ENCODE measurements at regions not wholly inside any gene's neighbourhood (a gene's known extent, or its start where the extent isn't known, plus 50 kb on each side); places are given as distances from the start of the nearest gene placed in this dataset.

DNA sequence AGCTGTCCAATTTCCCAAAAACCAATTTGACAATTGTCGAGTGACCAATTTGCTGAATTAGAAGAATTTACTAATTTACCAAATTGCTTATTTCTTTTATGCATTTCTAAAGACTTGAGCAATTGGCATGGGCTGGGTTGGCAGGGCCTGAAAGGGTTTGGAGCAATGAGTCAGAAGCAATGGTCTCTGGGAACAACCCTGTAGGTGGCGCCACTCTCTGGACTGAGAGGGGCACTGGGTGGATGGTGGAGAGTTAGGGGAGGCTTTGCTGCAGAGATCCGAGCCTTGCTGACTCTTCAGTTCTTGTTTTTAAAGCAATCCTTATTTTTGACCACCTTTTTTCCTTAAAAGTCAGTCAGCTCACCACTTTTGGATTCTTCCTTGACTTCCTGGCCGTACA, 71.5 kb upstream of the RPS23 start:
- ATAC-seq (no peak), DNase-seq (ENCODE audit: low spot score) (no peak)

DNA sequence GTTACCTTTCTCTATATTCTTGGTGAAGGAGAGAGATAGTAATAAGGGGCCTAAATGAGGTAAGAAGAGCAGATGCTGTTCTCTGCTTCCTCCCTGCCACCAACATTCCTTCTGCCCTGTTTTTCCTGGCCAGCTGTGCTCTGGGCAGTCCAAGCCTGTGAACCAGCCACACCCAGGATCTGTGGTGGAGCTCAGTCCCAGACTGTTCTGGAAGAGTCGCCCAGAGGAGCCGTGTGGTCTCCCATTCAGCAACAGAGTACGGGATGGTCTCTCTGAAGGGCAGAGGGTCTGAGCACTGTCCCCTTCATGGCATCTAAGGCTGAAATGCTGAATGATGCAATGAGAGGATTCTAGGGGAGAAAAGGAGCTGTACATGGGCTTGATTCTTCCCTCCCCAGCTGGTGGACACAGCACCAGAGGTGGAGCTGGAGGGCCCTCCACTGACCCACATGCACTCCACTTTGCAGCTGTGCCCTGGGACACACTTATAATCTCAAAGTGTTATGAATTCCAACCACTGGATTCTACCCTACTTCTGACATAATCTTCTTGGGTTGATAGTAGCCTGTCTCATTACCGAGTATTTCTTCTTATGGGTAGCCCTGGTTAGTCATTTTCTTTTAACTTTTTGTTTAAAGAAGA, 70.8 kb upstream of the RPS23 start:
- DNase-seq (ENCODE audit: low spot score) (no peak), ATAC-seq (no peak)

DNA sequence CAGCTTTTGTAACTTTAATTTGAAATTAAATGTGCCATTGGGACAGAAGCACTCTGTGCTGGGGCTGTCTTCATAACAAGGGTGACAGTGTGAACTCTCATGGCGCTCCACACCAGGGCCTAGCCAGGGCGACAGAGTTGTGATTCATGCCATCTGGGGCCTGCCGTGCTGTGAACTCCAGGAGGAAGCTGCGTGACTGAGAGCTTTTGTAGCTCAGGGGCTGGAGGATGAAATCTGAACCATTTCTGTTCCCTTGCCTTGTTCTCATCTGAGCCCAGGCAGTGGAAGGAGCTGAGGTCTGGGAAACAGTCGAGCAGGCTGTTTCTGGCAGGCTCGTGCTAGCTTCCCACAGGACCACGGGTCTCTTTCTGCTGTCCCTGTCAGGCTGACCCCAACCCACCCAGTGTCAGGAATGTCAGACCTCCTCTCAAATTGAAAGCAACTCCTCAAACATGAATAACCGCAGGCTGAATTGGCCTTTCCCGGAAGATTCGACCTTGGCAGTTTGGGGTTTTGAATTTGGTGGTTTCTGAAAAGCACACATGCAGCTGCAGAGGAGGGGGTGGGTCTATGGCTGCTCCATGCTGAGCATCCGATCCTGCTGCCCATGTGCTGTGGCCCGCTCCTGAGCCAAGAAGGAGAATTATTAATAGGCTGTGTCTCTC, 69.2 kb upstream of the RPS23 start:
- DNase-seq (ENCODE audit: low spot score): no peak
- no peak for ATAC-seq

DNA sequence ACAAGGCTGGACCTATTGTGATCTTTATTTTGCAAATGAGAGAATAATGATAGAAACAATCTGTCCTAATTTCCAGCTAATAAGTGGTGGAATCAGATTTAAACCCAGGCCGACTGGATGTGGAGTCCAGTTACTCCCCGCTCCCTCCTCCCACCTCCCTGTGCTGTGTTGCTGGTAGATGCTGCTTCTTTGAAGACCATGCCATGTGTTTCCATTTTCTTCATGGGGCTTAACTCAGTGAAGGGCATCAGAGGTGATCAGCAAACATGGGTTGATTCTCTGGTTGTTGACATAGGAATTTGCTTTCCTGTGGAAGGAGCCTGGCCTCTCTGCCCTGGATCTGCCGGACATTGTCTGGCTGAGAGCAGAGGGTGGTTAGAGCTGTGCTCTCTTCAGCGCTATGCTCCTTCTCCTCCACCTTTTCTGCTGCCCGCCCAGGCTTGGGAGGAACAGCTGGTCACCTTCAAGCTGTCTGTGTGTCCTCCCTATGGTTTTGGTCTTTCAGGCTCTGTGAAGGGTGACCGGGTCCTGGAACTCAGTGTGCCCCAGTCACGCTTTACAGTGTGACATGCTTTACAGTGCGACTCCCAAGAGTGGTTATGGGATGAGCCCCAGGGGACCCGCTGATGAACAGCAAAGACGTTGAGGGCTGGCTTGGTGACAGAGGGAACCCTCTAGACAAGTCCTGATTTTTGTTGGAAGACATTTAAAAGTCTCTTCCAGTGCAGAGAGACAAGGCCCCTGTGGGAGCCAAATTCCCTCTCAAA, 68.4 kb upstream of the RPS23 start:
- ATAC-seq: no peak
- no peak for DNase-seq (ENCODE audit: low spot score)

DNA sequence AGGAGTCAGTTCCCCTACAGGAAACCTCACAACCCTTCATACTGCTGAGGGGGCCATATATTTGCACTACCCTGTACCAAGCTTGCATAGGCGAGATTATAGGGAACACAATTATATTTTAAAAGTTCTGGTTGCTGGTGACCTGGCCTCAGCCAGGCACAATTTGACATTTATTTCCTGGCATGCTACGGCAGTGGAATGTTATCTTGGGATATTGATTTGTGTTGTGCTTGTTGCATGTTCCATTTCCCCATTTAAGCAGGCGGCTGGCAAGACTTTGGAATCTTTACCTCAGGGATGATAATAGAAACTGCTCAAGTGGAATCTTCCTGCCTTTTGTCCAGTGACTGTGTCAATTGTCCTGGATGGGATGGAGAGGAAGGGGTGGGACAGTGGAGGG, 67.0 kb upstream of the RPS23 start:
- peak; percentile 47 for ATAC-seq
- DNase-seq (ENCODE audit: low spot score): no peak

DNA sequence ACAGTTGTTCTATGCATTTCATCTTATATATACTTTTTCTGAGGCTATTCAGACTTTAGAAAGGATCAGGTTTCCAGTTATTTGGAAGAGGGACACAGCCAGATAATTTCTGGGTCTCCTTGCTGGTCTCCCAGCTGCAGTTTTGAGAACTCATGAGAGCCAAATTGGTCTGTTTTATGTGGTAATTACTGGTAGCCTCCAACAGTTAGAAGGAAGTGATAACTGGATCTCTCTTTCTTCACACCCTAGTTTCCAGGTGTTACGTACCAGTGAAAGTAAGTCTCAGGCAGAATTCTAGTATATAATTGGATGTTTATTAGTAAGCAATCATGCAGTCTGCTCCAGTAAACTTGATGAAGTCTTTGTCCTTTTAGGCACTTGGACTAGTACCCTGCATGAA, 63.2 kb upstream of the RPS23 start:
- DNase-seq (ENCODE audit: low spot score): no peak
- ATAC-seq: no peak

DNA sequence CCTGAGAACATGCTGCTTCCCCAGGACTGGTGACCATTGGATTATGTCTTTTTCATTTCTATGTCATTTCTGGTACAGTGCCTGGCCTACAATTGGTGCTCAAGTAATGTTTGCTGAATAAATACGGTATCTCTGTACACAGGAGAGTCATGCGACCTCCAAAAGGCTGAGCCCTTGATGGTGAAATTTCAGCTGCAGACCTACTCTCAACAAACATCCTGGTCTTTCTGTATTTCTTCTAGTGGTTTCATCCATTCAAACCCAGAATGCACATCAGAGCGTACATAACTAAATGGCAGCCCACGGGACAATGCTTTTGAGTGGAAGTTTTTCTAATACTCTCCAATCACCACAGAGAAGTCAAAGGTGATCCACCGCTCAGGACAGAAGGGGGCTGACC, 62.6 kb upstream of the RPS23 start:
- no peak for ATAC-seq

DNA sequence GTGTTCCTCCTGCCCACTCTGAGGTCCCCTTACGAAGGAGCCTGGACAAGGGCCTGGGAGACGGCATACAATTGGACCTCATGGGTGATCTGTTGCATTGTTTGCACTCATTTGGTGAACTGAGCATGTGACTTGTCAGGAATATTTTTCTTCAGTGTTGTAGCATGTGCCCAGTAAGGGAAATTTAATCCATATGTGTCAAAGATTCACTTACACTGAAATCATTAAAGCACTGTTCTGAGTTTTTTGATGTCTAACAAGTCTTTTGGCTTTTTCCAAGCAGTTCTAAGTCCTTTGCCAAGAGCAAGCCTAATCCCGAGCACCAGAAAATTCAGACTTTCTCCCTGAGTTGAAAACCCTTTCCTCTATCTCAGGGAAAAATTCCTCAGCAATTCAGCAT, 61.6 kb upstream of the RPS23 start:
- DNase-seq (ENCODE audit: low spot score): no peak

More for the DNA sequence above, 62.6 kb upstream of the RPS23 start:
- no peak for DNase-seq (ENCODE audit: low spot score)

DNA sequence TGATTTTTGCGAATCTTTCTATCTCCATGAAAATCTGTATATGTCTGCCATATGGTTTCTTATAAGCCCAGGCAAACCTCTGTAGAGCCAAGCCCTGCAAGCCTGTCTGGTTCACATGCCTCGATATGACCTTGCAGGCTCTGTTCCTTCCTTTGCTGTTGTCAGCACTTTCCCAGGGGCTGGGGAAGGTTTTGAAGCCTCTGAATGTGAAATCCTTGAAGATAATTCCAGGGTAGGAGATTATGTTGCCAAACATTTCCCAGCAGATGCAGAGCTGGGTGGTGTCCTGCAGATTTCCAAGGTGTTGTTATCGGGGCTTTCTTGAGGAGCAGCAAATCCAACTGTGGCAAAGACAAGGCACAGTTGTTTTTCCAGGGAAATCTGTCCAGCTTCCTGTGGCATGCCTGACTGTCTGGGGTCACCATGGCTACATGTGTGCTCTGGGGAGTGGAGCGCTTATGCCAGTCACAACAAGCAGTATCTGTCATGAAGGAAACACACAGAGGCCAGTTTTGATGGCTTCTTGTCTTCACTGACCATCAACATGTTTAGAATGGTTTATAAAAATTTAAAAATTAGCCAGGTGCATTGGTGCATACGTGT, 60.7 kb upstream of the RPS23 start:
- ATAC-seq (no peak), DNase-seq (ENCODE audit: low spot score) (no peak)

More for the DNA sequence above, 61.6 kb upstream of the RPS23 start:
- no peak for ATAC-seq

DNA sequence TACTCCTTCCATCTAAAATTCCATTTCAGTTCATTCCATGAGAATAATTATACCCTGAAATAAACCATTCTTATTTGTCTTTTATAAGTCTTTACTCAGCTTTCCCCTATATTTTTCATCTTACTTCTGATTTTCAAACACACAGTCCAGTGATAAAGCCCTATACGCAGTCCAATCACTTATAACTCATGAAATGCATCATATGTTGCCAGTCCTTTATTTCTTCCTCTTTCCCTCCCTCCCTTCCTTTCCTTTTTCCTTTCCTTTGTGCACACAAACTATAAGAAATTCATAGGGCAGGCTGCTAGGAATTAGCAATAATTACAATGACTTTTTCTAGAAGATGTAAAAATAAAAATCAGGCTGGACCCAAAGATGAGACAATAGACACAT, 58.8 kb upstream of the RPS23 start:
- ATAC-seq: no peak
- DNase-seq (ENCODE audit: low spot score): no peak

DNA sequence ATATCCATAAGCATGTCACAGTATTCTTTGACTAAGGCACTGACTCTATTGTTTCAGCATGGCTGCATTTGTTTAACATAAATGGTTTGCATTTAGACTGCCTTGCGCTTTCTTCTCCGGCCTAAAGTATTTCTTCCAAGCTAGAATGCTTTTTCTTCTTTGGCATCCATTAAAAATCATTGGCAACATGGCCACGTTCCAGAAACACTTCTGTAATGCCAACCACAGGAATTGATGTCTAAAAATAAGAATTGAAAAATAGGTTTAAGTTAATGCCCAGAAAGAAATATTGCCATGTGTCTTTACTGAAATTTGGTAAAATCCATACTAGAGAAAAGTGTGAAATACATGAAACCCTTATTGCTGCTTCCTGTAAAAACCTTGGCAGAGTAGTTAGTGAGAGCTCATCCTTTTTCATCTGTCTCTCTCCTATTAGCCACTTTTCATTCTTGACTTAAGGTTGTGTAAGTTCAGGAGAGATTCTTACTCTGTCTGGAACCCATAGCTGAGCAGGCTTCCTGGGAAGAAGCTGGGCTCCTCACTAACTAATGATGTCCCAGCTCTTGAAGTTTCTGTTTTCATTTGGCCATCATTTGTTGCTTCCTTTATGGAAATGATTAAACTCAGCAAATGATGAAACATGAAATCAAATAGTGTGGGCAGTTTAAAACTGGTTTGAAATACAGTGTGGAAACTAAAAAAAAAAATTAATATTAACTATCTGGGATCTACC, 58.2 kb upstream of the RPS23 start:
- DNase-seq (ENCODE audit: low spot score) (no peak), ATAC-seq (no peak)

DNA sequence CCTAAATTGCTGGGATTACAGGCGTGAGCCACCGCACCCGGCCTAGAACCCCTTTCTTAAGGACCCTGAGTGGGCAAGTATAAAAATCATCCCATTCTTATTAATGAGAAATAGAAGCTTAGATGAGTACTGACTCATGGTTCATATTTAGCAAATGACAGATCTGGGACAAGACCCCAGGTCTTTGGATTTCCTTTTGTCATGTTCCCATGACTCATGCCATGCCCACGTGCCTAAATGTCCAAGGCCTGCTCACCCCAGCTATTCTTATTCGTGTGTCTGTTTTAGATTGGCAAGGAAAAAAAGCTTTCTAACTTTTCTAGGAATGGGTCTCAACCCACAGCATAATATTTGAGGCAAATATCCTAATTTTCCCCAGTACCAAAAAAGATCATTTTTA, 57.7 kb upstream of the RPS23 start:
- no peak for ATAC-seq

DNA sequence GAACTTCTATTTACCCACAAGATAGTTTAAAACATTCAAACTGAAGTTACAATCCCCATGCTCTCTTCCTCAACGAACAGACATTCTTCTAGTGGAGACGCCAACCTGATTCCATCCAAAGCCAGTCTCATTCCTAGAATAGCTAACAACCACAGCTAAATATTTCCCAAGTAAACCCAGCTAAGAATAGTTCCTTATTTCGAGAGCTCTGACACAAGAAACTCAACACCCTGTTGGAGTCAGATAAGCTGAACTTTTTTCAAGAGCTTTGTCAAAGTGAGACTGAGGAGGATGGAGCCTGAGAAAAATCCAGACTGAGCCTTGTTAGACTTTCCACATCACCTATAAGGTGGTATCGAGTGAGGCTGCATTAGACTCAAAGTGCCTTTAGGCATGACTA, 56.7 kb upstream of the RPS23 start:
- ATAC-seq: no peak

More for the DNA sequence above, 57.7 kb upstream of the RPS23 start:
- DNase-seq (ENCODE audit: low spot score): no peak

DNA sequence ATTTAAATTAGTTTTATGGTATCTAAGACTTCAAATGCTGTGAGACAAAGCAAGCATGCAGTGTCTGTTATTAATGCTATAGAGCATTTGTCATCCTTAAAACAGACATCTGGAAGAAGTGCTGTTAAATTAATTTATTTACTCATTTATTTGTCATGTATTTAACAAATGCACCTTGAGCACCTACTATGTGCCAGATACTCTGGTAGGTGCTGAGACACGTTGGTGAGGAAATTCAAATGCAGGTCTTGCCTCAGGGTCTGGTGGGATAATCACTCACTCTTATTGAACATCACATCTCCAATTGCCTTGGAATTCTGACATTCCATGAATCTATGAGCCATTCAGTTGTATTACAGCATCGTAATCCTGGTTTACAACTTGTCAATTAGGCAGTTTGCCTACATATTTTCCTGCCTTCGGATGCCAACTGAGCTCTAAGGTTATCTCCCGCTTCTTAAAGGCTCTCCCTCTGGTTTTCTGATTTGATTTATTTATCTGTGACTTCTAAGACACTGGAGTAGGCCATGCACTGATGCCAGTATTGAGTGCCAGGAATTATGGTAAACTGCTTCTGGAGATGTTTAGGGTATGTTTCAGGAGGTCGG, 56.0 kb upstream of the RPS23 start:
- ATAC-seq: no peak
- DNase-seq (ENCODE audit: low spot score): no peak

More for the DNA sequence above, 56.7 kb upstream of the RPS23 start:
- no peak for DNase-seq (ENCODE audit: low spot score)

DNA sequence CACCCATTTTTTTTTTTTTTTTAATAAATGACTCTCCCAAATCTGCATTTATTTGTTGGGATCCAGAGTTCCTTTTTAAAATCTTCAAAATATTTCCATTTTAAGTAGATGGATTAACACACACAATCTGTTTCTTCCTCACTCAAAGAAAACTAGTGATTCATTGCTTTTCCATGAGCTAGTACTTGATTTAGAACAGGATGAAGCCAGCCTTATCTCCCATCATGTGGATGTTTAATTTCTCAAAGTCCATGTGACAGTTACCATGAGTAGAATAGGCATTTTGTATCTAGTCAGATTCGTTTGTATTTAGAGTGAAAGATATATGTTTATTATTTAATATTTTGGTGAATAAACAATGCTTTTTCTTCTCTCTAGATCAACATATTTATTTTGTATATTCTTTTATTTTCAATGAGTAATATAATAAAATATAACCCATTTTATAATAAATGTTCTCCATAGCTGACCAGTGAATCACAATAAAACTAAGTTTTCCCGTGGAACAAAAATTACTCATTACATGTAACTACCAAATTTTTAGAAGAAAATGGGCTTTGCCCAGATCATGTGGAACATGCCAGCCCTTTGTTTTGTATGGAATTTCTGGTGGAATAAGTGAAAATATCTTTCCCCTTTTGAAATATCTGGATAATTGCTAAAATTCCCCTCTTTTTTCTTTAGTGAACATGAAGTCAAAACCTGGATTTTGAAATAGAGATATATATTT, 54.9 kb upstream of the RPS23 start:
- ATAC-seq (no peak), DNase-seq (ENCODE audit: low spot score) (no peak)

DNA sequence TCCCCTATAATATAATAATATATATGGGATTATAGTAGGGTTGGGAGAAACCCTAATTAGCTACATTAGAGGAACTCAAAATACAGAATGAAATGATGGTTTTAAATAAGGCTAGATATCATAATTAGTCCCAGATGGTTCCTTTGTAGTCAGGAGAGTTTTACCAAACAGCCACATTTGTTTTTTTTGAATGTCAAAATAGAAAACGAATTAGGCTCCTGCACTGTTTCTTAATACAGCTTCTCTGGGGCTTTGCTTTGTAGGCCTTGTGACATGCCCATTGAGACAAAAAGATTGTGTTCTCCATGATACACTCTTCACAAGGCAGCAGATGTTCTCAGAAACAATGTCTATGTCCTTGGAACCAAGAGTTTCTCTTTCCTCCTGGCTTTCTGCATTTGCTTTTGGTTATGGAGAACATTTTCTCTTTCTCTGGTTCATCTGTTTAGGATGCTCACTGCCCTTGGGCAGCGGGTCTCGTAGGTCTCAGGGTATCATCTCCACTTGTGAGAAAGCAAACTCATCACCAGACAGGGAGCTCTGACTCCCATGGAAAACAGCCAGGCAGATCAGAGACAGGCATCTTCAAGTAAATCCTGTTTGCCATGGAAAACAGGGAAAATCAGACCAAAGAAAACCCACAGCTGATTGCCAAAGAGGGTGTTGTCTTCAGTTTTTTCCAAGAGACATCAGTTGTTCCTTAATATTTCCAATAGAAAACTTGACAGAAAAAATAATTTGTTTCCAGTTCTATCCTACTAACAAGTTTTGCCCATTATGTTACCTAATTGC, 54.1 kb upstream of the RPS23 start:
- ATAC-seq (no peak), DNase-seq (ENCODE audit: low spot score) (no peak)

DNA sequence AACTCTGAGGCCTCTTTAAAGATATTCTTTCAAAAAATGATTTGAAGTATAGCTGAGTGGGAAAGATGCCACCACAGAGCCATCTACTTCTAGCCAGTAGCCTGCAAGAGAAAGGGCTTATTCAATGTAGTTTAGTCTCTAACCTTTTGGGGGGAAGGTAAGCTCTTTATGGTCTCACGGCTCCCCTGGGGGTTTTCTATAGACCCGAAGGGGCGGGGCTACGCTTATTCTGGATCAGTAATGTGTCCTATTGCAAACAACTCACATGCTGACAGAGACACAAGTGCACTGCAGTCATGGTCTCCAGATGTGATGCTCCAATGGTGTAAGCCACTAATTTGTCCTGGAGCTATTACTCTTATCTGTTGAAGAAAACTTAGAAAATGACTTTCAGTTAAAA, 53.4 kb upstream of the RPS23 start:
- DNase-seq (ENCODE audit: low spot score): no peak
- ATAC-seq: no peak

DNA sequence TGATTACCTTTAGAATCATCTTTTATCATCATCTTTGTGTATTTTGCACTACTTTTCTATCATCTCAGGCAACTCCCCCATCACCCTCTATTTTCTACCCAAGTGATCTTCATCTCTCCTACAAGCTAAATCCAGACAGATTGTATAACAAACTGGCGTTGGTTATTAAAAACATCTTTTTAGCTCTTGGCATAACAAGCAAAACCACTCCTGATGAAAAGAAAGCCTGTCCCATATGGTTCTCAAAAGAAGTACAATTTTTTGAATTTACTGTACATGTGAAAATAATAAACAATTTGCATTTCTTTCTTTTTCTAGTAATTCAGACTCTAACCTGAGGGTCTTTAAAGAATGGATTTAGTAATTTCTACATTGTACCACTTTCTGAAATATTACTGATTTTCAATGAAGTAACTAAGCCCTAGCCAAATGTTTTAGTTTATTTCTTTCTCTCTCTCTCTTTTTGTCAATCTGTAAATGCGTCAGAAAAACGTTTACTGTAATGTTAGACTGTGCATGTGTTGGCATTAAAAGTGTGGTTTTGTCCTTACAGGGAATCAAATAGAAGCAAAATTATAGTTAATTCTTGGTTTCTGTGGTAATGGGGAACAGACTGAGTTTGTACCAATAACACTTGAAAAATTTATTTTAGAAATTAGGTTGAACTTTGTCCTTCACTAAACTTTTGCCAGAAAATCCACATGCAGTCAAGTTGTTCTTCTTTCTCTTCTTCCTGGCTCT, 52.5 kb upstream of the RPS23 start:
- DNase-seq (ENCODE audit: low spot score): no peak
- ATAC-seq: no peak

DNA sequence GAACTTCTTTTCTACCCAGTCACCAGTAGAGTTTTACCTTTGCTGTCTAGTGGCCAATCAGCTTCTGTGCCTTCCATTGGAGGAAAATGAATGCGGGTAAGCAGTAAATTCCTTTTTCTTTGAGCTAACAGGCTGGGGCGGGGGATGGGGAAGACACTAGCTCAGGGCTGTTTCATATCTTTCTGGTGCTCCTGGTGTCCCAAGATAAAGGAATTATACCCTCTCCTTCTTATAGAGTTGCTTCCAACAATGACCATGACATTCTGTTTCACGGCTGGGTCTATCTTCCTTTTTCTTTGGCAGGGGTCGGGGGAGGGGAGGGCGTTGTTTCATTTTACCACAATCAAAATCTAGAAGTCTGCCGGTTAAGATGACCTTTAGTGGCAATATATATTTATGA, 51.2 kb upstream of the RPS23 start:
- DNase-seq (ENCODE audit: low spot score): no peak
- ATAC-seq: no peak

Measured in left lobe of liver (tissue), 2 donors.